Endothelial cell of umbilical vein (primary cell): ENCODE measurements at regions not wholly inside any gene's neighbourhood (a gene's known extent, or its start where the extent isn't known, plus 50 kb on each side); places are given as distances from the start of the nearest gene placed in this dataset.

Source experiments
- BruUV-seq: library from RNA; stranded (reverse); fragments of 400-500 nt; replicated peaks from 2 replicates; lab custom pipeline; 2021; lab: Mats Ljungman, UMichigan
- CTCF ChIA-PET: fragments of 300-600, 350-600 bp; sonication (Branson Sonifier 250); formaldehyde crosslinking; loops from one replicate; lab custom pipeline; 2021; ENCODE audit warnings: antibody characterized with exemption, inconsistent platforms; lab: Charles Lee
- POLR2A ChIA-PET: fragments of 300-600, 350-600 bp; sonication (Branson Sonifier 250); formaldehyde crosslinking; loops from one replicate; lab custom pipeline; 2021; ENCODE audit warnings: antibody characterized with exemption, inconsistent platforms; lab: Charles Lee
- DNase-seq: peaks from one replicate; pipeline ENCODE4 v3.0.0-alpha.2; 2011; ENCODE audit warnings: low read depth, low spot score
- FAIRE-seq: peaks from 2 replicates; lab custom pipeline; 2011; peaks lifted over from hg19 to GRCh38; lab: Jason Lieb, UNC
- H2AFZ ChIP-seq: 2 replicates; pipeline ENCODE4 v1.6.0; 2012; ENCODE audit warnings: low read depth, low read length, control low read depth, inconsistent platforms
- H3K27ac ChIP-seq: 2 replicates; pipeline ENCODE4 v1.5.1; 2011; ENCODE audit warnings: low read depth, mild to moderate bottlenecking, control low read depth, low read length, moderate library complexity; ENCODE audit not compliant: insufficient read depth
- H3K27me3 ChIP-seq, 2 experiments: 2 replicates each; pipeline versions ENCODE4 v1.6.0 to v1.6.1; 2011; ENCODE audit warnings: low read length in 2 of 2, mixed read lengths in 1 of 2; ENCODE audit not compliant: control insufficient read depth in 2 of 2, insufficient read depth in 2 of 2
- H3K36me3 ChIP-seq, 2 experiments: 2 replicates in 1 of 2; 3 replicates in 1 of 2; pipeline ENCODE4 v1.5.1; 2011; ENCODE audit warnings: low read length in 2 of 2, mild to moderate bottlenecking in 1 of 2, moderate library complexity in 1 of 2; ENCODE audit not compliant: control insufficient read depth in 2 of 2, insufficient read depth in 2 of 2; ENCODE audit errors: extremely low read depth in 1 of 2
- H3K4me1 ChIP-seq: 3 replicates; pipeline ENCODE4 v1.5.1; 2011; ENCODE audit warnings: mild to moderate bottlenecking, low read length; ENCODE audit not compliant: control insufficient read depth, insufficient read depth; ENCODE audit errors: extremely low read depth
- H3K4me2 ChIP-seq: 2 replicates; pipeline ENCODE4 v1.6.1; 2011; ENCODE audit warnings: low read length, control low read depth, mixed read lengths; ENCODE audit not compliant: insufficient read depth
- H3K4me3 ChIP-seq, 3 experiments: fragments of 200-600 bp in 1 of 3; sonication (generic), shearing (Covaris generic) in 1 of 3; replicated peaks in 1 of 3; 2 replicates each; pipeline ENCODE4 v1.5.1; 2011 to 2016; ENCODE audit warnings: control low read depth in 3 of 3, low read length in 3 of 3, mild to moderate bottlenecking in 2 of 3, inconsistent platforms in 1 of 3, low read depth in 1 of 3, moderate library complexity in 1 of 3; ENCODE audit not compliant: insufficient read depth in 1 of 3
- H3K79me2 ChIP-seq: 2 replicates; pipeline ENCODE4 v1.6.0; 2012; ENCODE audit warnings: low read length, inconsistent platforms; ENCODE audit not compliant: control insufficient read depth, insufficient read depth
- H3K9ac ChIP-seq: replicated peaks from 2 replicates; pipeline ENCODE3; 2011; ENCODE audit warnings: low read length, control low read depth; ENCODE audit not compliant: insufficient read depth; ENCODE audit errors: extremely low read depth
- H3K9me1 ChIP-seq: replicated peaks from 3 replicates; pipeline ENCODE4 v1.6.0; 2011; ENCODE audit warnings: mild to moderate bottlenecking, low read length; ENCODE audit not compliant: control insufficient read depth, insufficient read depth; ENCODE audit errors: extremely low read depth
- H3K9me3 ChIP-seq: replicated peaks from 2 replicates; pipeline ENCODE4 v1.5.1; 2012; ENCODE audit warnings: low read length, inconsistent platforms; ENCODE audit not compliant: control insufficient read depth, insufficient read depth
- H4K20me1 ChIP-seq: replicated peaks from 2 replicates; pipeline ENCODE3; 2011; ENCODE audit warnings: mild to moderate bottlenecking, low read length; ENCODE audit not compliant: control insufficient read depth, insufficient read depth; ENCODE audit errors: extremely low read depth
- EZH2 ChIP-seq: IDR thresholded peaks from 2 replicates; pipeline ENCODE4 v1.6.1; 2012; ENCODE audit warnings: borderline replicate concordance, low read depth, mild to moderate bottlenecking, moderate library complexity, low read length, inconsistent platforms; ENCODE audit not compliant: severe bottlenecking
- FOS ChIP-seq: IDR thresholded peaks from 2 replicates; pipeline ENCODE4 v1.6.1; 2011; ENCODE audit warnings: mild to moderate bottlenecking, low read length, moderate library complexity, borderline replicate concordance; ENCODE audit not compliant: insufficient read depth
- GATA2 ChIP-seq: IDR thresholded peaks from 2 replicates; pipeline ENCODE4 v1.7.0; 2011; ENCODE audit warnings: low read depth, mild to moderate bottlenecking, moderate library complexity, mixed read lengths, low read length; ENCODE audit not compliant: insufficient read length, insufficient read depth
- JUN ChIP-seq: IDR thresholded peaks from 2 replicates; pipeline ENCODE4 v1.6.1; 2011; ENCODE audit warnings: borderline replicate concordance, low read depth; ENCODE audit not compliant: insufficient read length, insufficient read depth
- MYC ChIP-seq: IDR thresholded peaks from one replicate; pipeline ENCODE4 v1.6.1; 2011; ENCODE audit warnings: mild to moderate bottlenecking, low read depth, low read length
- POLR2A ChIP-seq: IDR thresholded peaks from 2 replicates; pipeline ENCODE4 v1.6.1; 2012; ENCODE audit warnings: low read depth, mild to moderate bottlenecking, control low read depth, low read length
- POLR2AphosphoS5 ChIP-seq: IDR thresholded peaks from 2 replicates; pipeline ENCODE4 v1.6.1; 2012; ENCODE audit warnings: low read depth, mild to moderate bottlenecking, control low read depth, low read length, moderate library complexity; ENCODE audit not compliant: insufficient read depth
- dilution Hi-C: fragments of 300-500 bp; cut with MboI; formaldehyde crosslinking; loops from one replicate; pipeline ENCODE4 v1.15.0; 2019; ENCODE audit warnings: low sequenced_read_pairs; ENCODE audit not compliant: extremely low pct_ligation_motif_present
- intact Hi-C: fragments of 100-400 bp; cut with micrococcal nuclease; formaldehyde crosslinking; loops from one replicate; pipeline ENCODE4 v1.10.0; 2022
- TF ChIP-seq, protein P1 (sequence below), 2 donors: IDR thresholded peaks; 1 replicate in 1 of 2; 2 replicates in 1 of 2; pipeline ENCODE4 v1.5.1; 2011; ENCODE audit warnings: low read length in 2 of 2, mild to moderate bottlenecking in 2 of 2, moderate library complexity in 2 of 2, control low read depth in 1 of 2, inconsistent platforms in 1 of 2, low read depth in 1 of 2; ENCODE audit not compliant: insufficient read depth in 1 of 2; ENCODE audit errors: extremely low read depth in 1 of 2
- TF ChIP-seq, protein P2 (sequence below): IDR thresholded peaks from 2 replicates; pipeline ENCODE4 v1.6.1; 2011; ENCODE audit not compliant: insufficient read depth, insufficient read length

DNA sequence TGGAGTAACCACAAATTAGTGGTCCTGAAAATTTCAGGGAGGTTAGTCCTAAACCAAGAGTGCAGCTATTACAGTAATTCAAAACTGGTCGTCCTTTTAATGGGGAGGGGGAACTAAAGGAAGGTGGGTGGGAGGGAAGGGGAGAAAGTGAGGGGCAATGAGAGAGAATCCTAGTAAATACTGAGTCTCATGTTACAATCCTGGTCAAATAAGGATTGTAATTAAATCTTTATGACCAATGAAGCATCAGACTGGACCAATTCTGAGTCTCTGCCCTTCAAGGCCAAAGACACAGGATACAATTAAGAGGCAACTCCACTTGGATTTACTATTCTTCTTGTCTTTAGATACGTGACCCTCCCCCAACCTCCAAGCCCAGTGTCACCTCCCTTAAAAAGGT lies 262.9 kb downstream of the BCL11A start:
- DNase-seq (no peak), FAIRE-seq (no peak)
- H3K79me2 ChIP-seq, result no peaks in the 10 kb centered on the region
- TF ChIP-seq MYC, result no peak
- TF ChIP-seq, protein P1, sequence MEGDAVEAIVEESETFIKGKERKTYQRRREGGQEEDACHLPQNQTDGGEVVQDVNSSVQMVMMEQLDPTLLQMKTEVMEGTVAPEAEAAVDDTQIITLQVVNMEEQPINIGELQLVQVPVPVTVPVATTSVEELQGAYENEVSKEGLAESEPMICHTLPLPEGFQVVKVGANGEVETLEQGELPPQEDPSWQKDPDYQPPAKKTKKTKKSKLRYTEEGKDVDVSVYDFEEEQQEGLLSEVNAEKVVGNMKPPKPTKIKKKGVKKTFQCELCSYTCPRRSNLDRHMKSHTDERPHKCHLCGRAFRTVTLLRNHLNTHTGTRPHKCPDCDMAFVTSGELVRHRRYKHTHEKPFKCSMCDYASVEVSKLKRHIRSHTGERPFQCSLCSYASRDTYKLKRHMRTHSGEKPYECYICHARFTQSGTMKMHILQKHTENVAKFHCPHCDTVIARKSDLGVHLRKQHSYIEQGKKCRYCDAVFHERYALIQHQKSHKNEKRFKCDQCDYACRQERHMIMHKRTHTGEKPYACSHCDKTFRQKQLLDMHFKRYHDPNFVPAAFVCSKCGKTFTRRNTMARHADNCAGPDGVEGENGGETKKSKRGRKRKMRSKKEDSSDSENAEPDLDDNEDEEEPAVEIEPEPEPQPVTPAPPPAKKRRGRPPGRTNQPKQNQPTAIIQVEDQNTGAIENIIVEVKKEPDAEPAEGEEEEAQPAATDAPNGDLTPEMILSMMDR (IDR thresholded peaks at IDR 0.05; ENCODE audit: extremely low read depth in 1 of 2, insufficient read depth in 1 of 2, low read depth in 1 of 2, low read length in 2 of 2), result no peak
- no peak for TF ChIP-seq EZH2
- no peak for TF ChIP-seq JUN
- no peak for TF ChIP-seq POLR2A
- TF ChIP-seq POLR2AphosphoS5, result no peak
- no peak for TF ChIP-seq FOS
- TF ChIP-seq, protein P2, sequence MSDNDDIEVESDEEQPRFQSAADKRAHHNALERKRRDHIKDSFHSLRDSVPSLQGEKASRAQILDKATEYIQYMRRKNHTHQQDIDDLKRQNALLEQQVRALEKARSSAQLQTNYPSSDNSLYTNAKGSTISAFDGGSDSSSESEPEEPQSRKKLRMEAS, result no peak
- no peak for TF ChIP-seq GATA2
- dilution Hi-C loops, result no loop called here
- H3K27ac ChIP-seq, result no peak overlapping the region
- no TSS peak for BruUV-seq
- no peaks in the 10 kb centered on the region for H3K27me3 ChIP-seq
- no peaks in the 10 kb centered on the region for H3K36me3 ChIP-seq
- no peaks in the 10 kb centered on the region for H3K9me3 ChIP-seq
- no peak overlapping the region for H3K4me3 ChIP-seq
- H3K4me2 ChIP-seq, result no peak overlapping the region
- H3K9ac ChIP-seq, result no peak overlapping the region
- H4K20me1 ChIP-seq, result no peaks in the 10 kb centered on the region
- H2AFZ ChIP-seq, result no peak overlapping the region
- ChIA-PET CTCF (no interaction called here), POLR2A (no interaction called here)
- intact Hi-C loops, result no loop called here
- H3K9me1 ChIP-seq, result no peaks in the 10 kb centered on the region
- H3K4me1 ChIP-seq, result no peaks in the 10 kb centered on the region
